Progenitor cell of endocrine pancreas (in vitro differentiated cells): ENCODE measurements at regions not wholly inside any gene's neighbourhood (a gene's known extent, or its start where the extent isn't known, plus 50 kb on each side); places are given as distances from the start of the nearest gene placed in this dataset.

Experiments used
- DNase-seq: peaks from one replicate; pipeline ENCODE4 v3.0.0; 2021; ENCODE audit warnings: low spot score; ENCODE audit not compliant: unreplicated experiment
- H3K27ac Mint-ChIP-seq: 2 replicates; pipeline ENCODE4 v1.8.0; 2021; ENCODE audit warnings: mild to moderate bottlenecking, moderate library complexity, mixed read lengths
- H3K27me3 Mint-ChIP-seq: 2 replicates; pipeline ENCODE4 v1.8.0; 2021; ENCODE audit warnings: mixed read lengths
- H3K36me3 Mint-ChIP-seq: 2 replicates; pipeline ENCODE4 v1.8.0; 2022; ENCODE audit warnings: mixed read lengths; ENCODE audit not compliant: insufficient read depth
- H3K4me1 Mint-ChIP-seq: 2 replicates; pipeline ENCODE4 v1.8.0; 2021; ENCODE audit warnings: low read depth, mixed read lengths
- H3K4me3 Mint-ChIP-seq: 2 replicates; pipeline ENCODE4 v1.8.0; 2021; ENCODE audit warnings: low read depth, mild to moderate bottlenecking, moderate library complexity, mixed read lengths
- H3K9me3 Mint-ChIP-seq: 2 replicates; pipeline ENCODE4 v1.8.0; 2021; ENCODE audit warnings: low read depth, mixed read lengths
- TF ChIP-seq, protein P1 (sequence below): fragments of 200-600 bp; sonication (generic); IDR thresholded peaks from one replicate; pipeline ENCODE4 v1.5.0; 2021; ENCODE audit warnings: antibody characterized with exemption, mild to moderate bottlenecking; ENCODE audit not compliant: unreplicated experiment

DNA sequence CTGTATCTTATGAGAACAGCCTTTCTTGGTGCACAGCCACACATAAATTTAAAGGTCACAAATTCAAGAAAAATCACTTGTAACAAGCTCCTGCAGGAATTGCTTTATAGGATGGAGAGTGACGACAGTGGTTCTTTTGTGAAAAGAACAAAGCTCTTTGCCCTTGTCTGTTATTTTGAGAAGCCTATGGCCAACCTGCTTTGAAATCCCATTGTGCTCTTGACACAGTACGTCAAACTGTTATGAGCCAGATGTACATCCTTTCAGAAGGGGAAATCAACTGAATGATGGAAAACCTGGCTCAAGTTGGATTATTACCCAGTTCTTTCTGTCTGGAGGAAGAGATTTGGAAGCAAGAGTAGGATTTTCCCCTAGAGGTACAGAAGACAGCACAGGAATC is 1454.2 kb downstream of the ARAP2 start:
- H3K27me3 Mint-ChIP-seq, result no peaks in the 10 kb centered on the region
- TF ChIP-seq, protein P1, sequence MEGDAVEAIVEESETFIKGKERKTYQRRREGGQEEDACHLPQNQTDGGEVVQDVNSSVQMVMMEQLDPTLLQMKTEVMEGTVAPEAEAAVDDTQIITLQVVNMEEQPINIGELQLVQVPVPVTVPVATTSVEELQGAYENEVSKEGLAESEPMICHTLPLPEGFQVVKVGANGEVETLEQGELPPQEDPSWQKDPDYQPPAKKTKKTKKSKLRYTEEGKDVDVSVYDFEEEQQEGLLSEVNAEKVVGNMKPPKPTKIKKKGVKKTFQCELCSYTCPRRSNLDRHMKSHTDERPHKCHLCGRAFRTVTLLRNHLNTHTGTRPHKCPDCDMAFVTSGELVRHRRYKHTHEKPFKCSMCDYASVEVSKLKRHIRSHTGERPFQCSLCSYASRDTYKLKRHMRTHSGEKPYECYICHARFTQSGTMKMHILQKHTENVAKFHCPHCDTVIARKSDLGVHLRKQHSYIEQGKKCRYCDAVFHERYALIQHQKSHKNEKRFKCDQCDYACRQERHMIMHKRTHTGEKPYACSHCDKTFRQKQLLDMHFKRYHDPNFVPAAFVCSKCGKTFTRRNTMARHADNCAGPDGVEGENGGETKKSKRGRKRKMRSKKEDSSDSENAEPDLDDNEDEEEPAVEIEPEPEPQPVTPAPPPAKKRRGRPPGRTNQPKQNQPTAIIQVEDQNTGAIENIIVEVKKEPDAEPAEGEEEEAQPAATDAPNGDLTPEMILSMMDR, result no peak
- no peak overlapping the region for H3K27ac Mint-ChIP-seq
- no peak overlapping the region for H3K4me3 Mint-ChIP-seq
- H3K36me3 Mint-ChIP-seq, result no peaks in the 10 kb centered on the region
- H3K9me3 Mint-ChIP-seq, result no peaks in the 10 kb centered on the region
- H3K4me1 Mint-ChIP-seq, result no peaks in the 10 kb centered on the region
- no peak for DNase-seq

DNA sequence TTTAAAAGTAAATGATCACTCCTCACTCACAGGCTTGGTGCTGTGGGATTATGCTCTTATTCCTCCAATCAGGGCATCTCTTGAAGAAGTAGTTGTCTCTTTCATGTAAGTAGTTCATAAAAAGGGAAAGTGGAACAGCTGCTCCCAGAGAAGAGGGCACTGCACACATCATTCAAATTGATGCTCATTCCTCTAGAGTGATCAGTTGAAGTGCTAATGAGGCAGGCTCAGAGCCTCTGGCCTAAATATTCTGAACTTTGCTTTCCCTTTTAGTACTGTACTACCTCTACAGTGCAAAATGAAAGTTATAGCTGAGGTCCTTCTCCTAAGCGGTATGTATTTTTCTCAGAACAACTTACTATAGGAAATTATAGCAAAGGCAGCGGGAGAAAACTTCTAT is 1453.1 kb downstream of the ARAP2 start:
- Mint-ChIP-seq H3K27ac (no peak overlapping the region), H3K4me3 (no peak overlapping the region), H3K36me3 (no peaks in the 10 kb centered on the region), H3K9me3 (no peaks in the 10 kb centered on the region), H3K27me3 (no peaks in the 10 kb centered on the region), H3K4me1 (no peaks in the 10 kb centered on the region)
- TF ChIP-seq, protein P1, result no peak
- no peak for DNase-seq

DNA sequence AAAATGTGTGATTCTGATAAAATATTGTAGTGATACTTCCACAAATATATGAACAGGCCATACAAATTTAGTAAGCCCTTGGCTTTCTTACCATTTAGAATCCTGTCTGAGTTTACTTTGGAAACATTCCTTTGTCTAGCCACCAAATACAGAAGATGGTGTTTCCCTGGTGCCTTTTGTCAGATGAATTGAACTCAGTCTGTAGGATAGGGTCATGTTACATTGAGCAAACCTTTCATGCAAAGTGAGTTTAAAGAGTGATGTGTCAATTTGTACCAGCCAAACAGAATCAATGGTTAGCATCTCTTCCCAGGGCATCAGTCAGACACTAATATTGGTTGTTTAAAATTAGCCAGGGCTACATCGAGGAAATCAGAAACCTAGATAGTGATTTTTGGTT is 1443.4 kb downstream of the ARAP2 start:
- H3K36me3 Mint-ChIP-seq, result no peaks in the 10 kb centered on the region
- TF ChIP-seq, protein P1, result no peak
- H3K27me3 Mint-ChIP-seq, result no peaks in the 10 kb centered on the region
- no peak overlapping the region for H3K27ac Mint-ChIP-seq
- no peaks in the 10 kb centered on the region for H3K4me1 Mint-ChIP-seq
- no peak for DNase-seq
- H3K4me3 Mint-ChIP-seq, result no peak overlapping the region
- no peaks in the 10 kb centered on the region for H3K9me3 Mint-ChIP-seq

DNA sequence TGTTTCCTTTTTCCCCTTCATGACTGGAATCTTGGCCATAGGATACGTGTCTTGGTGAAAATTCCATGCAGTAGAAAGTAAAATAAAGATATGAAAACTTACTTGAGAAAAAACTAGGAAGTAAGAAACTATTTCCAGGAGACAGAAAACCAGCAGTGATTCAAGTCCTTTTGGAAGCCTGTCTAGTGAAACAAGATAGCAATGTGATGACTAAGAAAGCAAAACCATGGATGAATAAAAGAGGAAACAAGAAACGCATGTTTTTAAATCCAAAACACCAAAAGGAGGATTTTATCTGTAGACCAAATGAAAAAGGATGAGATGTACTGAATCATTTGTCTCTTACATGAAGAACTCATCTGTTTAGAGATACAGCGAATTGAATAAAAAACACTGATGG is 1430.0 kb downstream of the ARAP2 start:
- no peak overlapping the region for H3K4me3 Mint-ChIP-seq
- H3K36me3 Mint-ChIP-seq, result no peaks in the 10 kb centered on the region

DNA sequence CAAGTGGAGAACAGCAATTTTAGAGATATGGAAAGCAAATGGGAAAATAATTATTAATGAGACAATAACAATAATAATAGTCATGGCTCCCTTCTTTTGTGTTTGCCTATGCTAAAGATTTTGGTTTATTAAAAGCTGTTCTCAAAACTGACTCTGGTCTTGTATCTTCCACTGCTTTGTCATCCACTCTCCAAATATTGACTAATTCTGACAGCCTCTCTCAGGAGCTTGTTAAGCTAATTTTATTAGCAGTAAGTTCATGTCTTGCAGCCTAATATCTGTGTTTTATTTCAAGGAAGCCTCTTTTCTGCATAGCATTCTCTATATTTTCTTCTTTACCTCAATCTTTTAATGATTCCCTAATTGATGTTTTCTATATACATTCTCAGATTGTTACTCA is 1419.8 kb downstream of the ARAP2 start:
- Mint-ChIP-seq H3K27ac (no peak overlapping the region), H3K9me3 (peaks cover 3% of the 10 kb centered on the region), H3K4me1 (no peaks in the 10 kb centered on the region), H3K4me3 (no peak overlapping the region), H3K36me3 (no peaks in the 10 kb centered on the region), H3K27me3 (no peaks in the 10 kb centered on the region)
- DNase-seq, result no peak
- TF ChIP-seq, protein P1, result no peak

More for the DNA sequence above, 1430.0 kb downstream of the ARAP2 start:
- Mint-ChIP-seq H3K9me3 (no peaks in the 10 kb centered on the region), H3K27me3 (no peaks in the 10 kb centered on the region), H3K27ac (no peak overlapping the region), H3K4me1 (no peaks in the 10 kb centered on the region)
- DNase-seq, result no peak
- TF ChIP-seq, protein P1, result no peak
